C4-2B (cell line): ENCODE measurements at regions not wholly inside any gene's neighbourhood (a gene's known extent, or its start where the extent isn't known, plus 50 kb on each side); places are given as distances from the start of the nearest gene placed in this dataset.

ENCODE experiments used
- ZFX ChIP-seq: fragments of 450-650 bp; IDR thresholded peaks from 2 replicates; pipeline ENCODE4 v1.6.1; 2017
- TF ChIP-seq, protein P1 (sequence below): fragments of 450-650 bp; conservative IDR thresholded peaks from 2 replicates; pipeline ENCODE4 v1.5.1; 2017; ENCODE audit warnings: mild to moderate bottlenecking

DNA sequence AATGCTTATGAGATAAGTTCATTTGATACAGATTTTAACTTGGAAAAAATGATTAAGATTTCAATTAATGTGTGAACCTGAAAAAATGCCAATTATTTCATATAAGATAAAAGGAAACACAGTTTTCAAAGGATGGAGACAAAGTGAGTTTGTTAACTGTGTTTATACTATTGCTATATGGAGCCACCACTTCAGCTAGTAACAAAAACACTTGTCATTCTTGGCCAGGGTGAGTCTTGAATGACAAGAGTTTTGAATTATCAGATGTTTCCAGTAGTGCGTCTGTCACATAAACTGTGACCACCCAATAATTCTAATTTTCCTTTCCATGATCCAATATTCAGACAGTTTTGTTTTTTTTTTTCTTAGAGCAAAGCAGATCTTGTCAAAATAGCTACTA is 78.0 kb upstream of the GADL1 start:
- TF ChIP-seq, protein P1, sequence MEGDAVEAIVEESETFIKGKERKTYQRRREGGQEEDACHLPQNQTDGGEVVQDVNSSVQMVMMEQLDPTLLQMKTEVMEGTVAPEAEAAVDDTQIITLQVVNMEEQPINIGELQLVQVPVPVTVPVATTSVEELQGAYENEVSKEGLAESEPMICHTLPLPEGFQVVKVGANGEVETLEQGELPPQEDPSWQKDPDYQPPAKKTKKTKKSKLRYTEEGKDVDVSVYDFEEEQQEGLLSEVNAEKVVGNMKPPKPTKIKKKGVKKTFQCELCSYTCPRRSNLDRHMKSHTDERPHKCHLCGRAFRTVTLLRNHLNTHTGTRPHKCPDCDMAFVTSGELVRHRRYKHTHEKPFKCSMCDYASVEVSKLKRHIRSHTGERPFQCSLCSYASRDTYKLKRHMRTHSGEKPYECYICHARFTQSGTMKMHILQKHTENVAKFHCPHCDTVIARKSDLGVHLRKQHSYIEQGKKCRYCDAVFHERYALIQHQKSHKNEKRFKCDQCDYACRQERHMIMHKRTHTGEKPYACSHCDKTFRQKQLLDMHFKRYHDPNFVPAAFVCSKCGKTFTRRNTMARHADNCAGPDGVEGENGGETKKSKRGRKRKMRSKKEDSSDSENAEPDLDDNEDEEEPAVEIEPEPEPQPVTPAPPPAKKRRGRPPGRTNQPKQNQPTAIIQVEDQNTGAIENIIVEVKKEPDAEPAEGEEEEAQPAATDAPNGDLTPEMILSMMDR = no peak
- no peak for TF ChIP-seq ZFX
